SK-N-SH (cell line): ENCODE measurements at regions not wholly inside any gene's neighbourhood (a gene's known extent, or its start where the extent isn't known, plus 50 kb on each side); places are given as distances from the start of the nearest gene placed in this dataset.

Source experiments
- EP300 ChIP-seq, 2 experiments: IDR thresholded peaks; 2 replicates each; pipeline versions ENCODE4 v1.4.0 to v1.6.1; 2012; ENCODE audit warnings: borderline replicate concordance in 1 of 2, low read depth in 1 of 2, low read length in 1 of 2
- FOSL2 ChIP-seq: IDR thresholded peaks from 2 replicates; pipeline ENCODE4 v1.4.0; 2012; ENCODE audit warnings: low read depth, mild to moderate bottlenecking, moderate library complexity, borderline replicate concordance
- FOXM1 ChIP-seq: IDR thresholded peaks from 2 replicates; pipeline ENCODE4 v1.4.0; 2012; ENCODE audit warnings: low read depth, mild to moderate bottlenecking
- GABPA ChIP-seq: IDR thresholded peaks from 2 replicates; pipeline ENCODE4 v1.4.0; 2012; ENCODE audit warnings: low read depth, mild to moderate bottlenecking
- MAX ChIP-seq: IDR thresholded peaks from 2 replicates; pipeline ENCODE4 v1.4.0; 2012; ENCODE audit warnings: low read depth
- POLR2AphosphoS5 ChIP-seq: IDR thresholded peaks from 2 replicates; pipeline ENCODE4 v1.6.1; 2012; ENCODE audit warnings: low read depth, low read length
- RAD21 ChIP-seq: IDR thresholded peaks from 2 replicates; pipeline ENCODE4 v1.6.1; 2012; ENCODE audit warnings: mild to moderate bottlenecking, low read length
- REST ChIP-seq: IDR thresholded peaks from 2 replicates; pipeline ENCODE4 v1.6.1; 2012; ENCODE audit warnings: mild to moderate bottlenecking, low read depth, low read length, moderate library complexity
- RFX5 ChIP-seq: IDR thresholded peaks from 2 replicates; pipeline ENCODE4 v1.6.1; 2012; ENCODE audit warnings: mild to moderate bottlenecking, improper control_type of control experiment, low read length
- SIN3A ChIP-seq: IDR thresholded peaks from 2 replicates; pipeline ENCODE4 v1.6.1; 2012; ENCODE audit warnings: low read depth, mild to moderate bottlenecking, low read length, moderate library complexity, borderline replicate concordance
- TAF1 ChIP-seq: IDR thresholded peaks from 2 replicates; pipeline ENCODE4 v1.6.1; 2012; ENCODE audit warnings: low read depth, mild to moderate bottlenecking, low read length, moderate library complexity, borderline replicate concordance
- TF ChIP-seq, protein P1 (sequence below): fragments of 200-600 bp; sonication (generic); IDR thresholded peaks from 2 replicates; pipeline ENCODE4 v1.6.1; 2017; ENCODE audit warnings: antibody characterized with exemption, mild to moderate bottlenecking, moderate library complexity

DNA sequence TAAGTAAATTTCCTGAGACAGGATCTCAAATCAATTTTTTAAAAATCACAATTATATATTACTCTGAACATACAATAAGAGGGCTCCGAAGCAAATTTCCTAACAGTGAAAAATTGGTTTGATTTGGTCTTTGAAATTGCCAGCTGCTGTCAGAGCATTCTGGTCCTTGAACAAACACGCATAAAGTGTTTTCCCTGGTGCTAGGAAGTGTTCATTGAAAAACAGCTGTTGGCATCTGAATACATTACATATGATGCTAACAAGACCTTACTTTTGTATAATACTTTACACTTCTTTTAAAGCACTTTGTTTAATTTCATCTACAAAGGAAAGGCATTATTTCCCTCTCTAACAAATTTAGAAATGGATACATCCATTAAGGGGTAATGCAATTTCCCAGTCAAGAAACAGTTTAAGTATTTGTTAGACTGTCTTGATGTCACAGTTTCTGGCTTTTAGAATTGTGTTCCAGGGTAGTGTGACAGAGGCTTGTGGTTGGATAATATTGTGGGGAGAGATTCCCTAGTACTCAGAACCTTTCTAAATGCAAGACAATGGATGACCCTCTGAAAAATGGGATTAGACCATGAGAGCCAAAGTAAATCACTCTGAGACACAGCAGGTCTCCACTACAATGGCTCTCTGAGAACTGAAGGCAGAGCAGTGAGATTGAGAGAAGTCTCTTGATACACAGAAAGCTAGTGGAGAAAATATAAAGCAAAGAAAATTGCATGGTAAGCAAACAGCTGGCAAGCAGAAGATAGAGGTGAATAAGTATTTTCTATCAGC, 299.0 kb downstream of the TRIB2 start:
- TF ChIP-seq TAF1 (no peak), RAD21 (no peak), REST (no peak), RFX5 (no peak), POLR2AphosphoS5 (no peak), MAX (no peak), GABPA (no peak), FOSL2 (no peak), SIN3A (no peak), EP300 (IDR thresholded peaks at IDR 0.05; ENCODE audit: borderline replicate concordance in 1 of 2, low read depth in 1 of 2, low read length in 1 of 2) (0 out of 4 replicates have a peak, but pooled peaks of 1 of the 2 experiments have one; percentile 29), FOXM1 (no peak)
- TF ChIP-seq, protein P1, sequence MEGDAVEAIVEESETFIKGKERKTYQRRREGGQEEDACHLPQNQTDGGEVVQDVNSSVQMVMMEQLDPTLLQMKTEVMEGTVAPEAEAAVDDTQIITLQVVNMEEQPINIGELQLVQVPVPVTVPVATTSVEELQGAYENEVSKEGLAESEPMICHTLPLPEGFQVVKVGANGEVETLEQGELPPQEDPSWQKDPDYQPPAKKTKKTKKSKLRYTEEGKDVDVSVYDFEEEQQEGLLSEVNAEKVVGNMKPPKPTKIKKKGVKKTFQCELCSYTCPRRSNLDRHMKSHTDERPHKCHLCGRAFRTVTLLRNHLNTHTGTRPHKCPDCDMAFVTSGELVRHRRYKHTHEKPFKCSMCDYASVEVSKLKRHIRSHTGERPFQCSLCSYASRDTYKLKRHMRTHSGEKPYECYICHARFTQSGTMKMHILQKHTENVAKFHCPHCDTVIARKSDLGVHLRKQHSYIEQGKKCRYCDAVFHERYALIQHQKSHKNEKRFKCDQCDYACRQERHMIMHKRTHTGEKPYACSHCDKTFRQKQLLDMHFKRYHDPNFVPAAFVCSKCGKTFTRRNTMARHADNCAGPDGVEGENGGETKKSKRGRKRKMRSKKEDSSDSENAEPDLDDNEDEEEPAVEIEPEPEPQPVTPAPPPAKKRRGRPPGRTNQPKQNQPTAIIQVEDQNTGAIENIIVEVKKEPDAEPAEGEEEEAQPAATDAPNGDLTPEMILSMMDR: no peak
